ENCODE measurements at regions not wholly inside any gene's neighbourhood (a gene's known extent, or its start where the extent isn't known, plus 50 kb on each side); places are given as distances from the start of the nearest gene placed in this dataset.
"Not testable (repeated sequence)": the region's sequence is repeated elsewhere in the genome, so short reads cannot be mapped to it uniquely, and the experiment has no call there.

DNA sequence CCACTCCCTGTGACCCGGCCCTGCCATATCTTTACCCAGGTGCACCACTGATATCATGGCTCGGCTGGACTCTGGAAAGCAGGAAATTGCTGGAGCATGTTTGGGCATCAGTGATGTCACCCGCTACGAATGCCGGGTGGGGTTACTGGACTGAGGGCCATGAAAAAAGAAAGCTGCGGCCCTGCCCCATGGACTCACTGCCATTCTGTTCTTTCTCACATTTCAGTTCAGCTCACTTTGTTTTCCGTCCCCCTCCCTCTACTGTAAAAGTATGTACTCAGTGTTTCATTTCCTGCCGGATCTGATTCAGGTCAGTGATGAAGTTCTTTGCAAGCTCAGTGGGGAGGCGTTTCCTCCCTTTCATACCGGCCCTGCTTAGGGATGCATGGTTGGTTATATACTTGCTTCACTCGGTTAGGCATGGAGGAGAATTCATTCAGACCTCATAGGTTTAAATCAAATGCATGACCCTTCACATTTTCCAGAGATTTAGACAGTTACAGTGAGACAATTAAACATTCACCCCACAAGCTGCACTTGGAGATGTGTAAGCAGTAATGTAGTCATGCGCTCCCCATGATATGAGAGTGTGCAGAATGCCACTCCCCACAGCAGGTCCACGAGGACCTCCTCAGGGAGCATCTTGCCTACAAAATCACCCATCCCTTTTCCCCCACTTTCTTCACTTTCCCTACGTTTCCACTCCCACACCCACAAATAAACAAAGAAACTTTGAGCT, 1938.5 kb downstream of the FOXD4L5 start (continued):
- TF ChIP-seq ELF3 (CRISPR knock-in tag; IDR thresholded peaks at IDR 0.05) (peak; percentile 81), ZFX (CRISPR knock-in tag; IDR thresholded peaks at IDR 0.05; ENCODE audit: low read depth) (peak; percentile 58), EP300 (IDR thresholded peaks at IDR 0.05; ENCODE audit: low read depth in 2 of 2, low read length in 2 of 2) (peak in 1 of 2 experiments; percentile 11; a peak in 1 of 4 replicates), EP300 (CRISPR knock-in tag; IDR thresholded peaks at IDR 0.05; ENCODE audit: borderline replicate concordance) (peak; percentile 60; the same call in 1 of the 2 replicates), FOXA3 (CRISPR knock-in tag; IDR thresholded peaks at IDR 0.05) (peak; percentile 40; the same call in 1 of the 2 replicates), JUN (CRISPR knock-in tag; IDR thresholded peaks at IDR 0.05) (peak; percentile 67; the same call in 1 of the 2 replicates), NR2F6 (CRISPR knock-in tag; IDR thresholded peaks at IDR 0.05) (peak; percentile 59; the same call in 1 of the 2 replicates), RARA (CRISPR knock-in tag; IDR thresholded peaks at IDR 0.05) (peak; percentile 72), HDAC1 (CRISPR knock-in tag; IDR thresholded peaks at IDR 0.05) (0 out of 2 replicates have a peak, but pooled peaks have one; percentile 20)
- TF ChIP-seq, protein P1, sequence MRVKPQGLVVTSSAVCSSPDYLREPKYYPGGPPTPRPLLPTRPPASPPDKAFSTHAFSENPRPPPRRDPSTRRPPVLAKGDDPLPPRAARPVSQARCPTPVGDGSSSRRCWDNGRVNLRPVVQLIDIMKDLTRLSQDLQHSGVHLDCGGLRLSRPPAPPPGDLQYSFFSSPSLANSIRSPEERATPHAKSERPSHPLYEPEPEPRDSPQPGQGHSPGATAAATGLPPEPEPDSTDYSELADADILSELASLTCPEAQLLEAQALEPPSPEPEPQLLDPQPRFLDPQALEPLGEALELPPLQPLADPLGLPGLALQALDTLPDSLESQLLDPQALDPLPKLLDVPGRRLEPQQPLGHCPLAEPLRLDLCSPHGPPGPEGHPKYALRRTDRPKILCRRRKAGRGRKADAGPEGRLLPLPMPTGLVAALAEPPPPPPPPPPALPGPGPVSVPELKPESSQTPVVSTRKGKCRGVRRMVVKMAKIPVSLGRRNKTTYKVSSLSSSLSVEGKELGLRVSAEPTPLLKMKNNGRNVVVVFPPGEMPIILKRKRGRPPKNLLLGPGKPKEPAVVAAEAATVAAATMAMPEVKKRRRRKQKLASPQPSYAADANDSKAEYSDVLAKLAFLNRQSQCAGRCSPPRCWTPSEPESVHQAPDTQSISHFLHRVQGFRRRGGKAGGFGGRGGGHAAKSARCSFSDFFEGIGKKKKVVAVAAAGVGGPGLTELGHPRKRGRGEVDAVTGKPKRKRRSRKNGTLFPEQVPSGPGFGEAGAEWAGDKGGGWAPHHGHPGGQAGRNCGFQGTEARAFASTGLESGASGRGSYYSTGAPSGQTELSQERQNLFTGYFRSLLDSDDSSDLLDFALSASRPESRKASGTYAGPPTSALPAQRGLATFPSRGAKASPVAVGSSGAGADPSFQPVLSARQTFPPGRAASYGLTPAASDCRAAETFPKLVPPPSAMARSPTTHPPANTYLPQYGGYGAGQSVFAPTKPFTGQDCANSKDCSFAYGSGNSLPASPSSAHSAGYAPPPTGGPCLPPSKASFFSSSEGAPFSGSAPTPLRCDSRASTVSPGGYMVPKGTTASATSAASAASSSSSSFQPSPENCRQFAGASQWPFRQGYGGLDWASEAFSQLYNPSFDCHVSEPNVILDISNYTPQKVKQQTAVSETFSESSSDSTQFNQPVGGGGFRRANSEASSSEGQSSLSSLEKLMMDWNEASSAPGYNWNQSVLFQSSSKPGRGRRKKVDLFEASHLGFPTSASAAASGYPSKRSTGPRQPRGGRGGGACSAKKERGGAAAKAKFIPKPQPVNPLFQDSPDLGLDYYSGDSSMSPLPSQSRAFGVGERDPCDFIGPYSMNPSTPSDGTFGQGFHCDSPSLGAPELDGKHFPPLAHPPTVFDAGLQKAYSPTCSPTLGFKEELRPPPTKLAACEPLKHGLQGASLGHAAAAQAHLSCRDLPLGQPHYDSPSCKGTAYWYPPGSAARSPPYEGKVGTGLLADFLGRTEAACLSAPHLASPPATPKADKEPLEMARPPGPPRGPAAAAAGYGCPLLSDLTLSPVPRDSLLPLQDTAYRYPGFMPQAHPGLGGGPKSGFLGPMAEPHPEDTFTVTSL (CRISPR knock-in tag; IDR thresholded peaks at IDR 0.05; ENCODE audit: borderline replicate concordance) = 0 out of 2 replicates have a peak, but pooled peaks have one; percentile 34
- TF ChIP-seq NR2F6 (IDR thresholded peaks at IDR 0.05) = not testable (repeated sequence)
- TF ChIP-seq, protein P2, sequence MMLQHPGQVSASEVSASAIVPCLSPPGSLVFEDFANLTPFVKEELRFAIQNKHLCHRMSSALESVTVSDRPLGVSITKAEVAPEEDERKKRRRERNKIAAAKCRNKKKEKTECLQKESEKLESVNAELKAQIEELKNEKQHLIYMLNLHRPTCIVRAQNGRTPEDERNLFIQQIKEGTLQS (CRISPR knock-in tag; IDR thresholded peaks at IDR 0.05) = peak; percentile 83

DNA sequence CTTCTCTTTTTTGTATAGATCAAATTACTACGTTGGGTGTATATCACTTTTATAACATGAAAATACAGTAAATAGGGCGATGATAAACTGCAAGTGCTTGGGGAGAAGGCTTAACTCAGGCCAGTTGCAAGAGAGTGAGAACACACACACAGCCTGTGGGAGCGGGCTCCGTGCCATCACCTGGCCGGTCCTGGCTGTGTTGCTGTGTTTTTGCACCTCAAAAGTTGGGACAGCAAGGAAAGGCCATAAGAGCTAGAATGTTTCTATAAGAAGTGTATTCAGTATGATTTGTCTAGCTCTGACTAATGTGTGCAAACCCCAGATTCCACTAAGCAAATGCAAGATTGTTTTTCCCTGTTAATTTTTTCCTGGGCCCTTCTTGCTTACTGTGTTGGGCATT, 1940.6 kb downstream of the FOXD4L5 start:
- peaks cover 15% of the 10 kb centered on the region for H3K4me1 ChIP-seq (ENCODE audit: insufficient read depth, low read length)
- H3K79me2 ChIP-seq (ENCODE audit: insufficient read depth, low read length); H3K4me3 ChIP-seq (replicated peaks in 1 of 3; ENCODE audit: insufficient read depth in 1 of 3, low read depth in 2 of 3, low read length in 3 of 3); CTCF ChIA-PET (ENCODE audit: low intra/inter-chr PET ratio, low total read pairs); H3K36me3 ChIP-seq (replicated peaks in 1 of 2; ENCODE audit: control insufficient read depth in 1 of 2, insufficient read depth in 2 of 2, low read length in 2 of 2); H3K9me3 ChIP-seq (ENCODE audit: low read length); H2AFZ ChIP-seq (ENCODE audit: low read length); H3K4me2 ChIP-seq (ENCODE audit: low read depth, low read length); H3K9ac ChIP-seq (ENCODE audit: insufficient read depth, low read depth, low read length); H4K20me1 ChIP-seq (ENCODE audit: insufficient read depth, low read length); H3K27ac ChIP-seq (ENCODE audit: extremely low read length, insufficient read depth, low read length); BruUV-seq (replicated peaks); ATAC-seq; in situ Hi-C loops (cut with HindIII; ENCODE audit: extremely low pct_ligation_motif_present, low pct_unique_long_range_greater_than_20kb); FAIRE-seq; intact Hi-C loops (cut with micrococcal nuclease; ENCODE audit: unreplicated experiment); POLR2A ChIA-PET; H3K27me3 ChIP-seq (ENCODE audit: control insufficient read depth in 1 of 2, insufficient read depth in 2 of 2, low read length in 2 of 2); DNase-seq (ENCODE audit: low spot score): not testable (repeated sequence)
- no CpG with 5 or more reads among the region's 5 CpGs for WGBS (ENCODE audit: low lambda C conversion rate)
